K562 (cell line): ENCODE measurements at regions not wholly inside any gene's neighbourhood (a gene's known extent, or its start where the extent isn't known, plus 50 kb on each side); places are given as distances from the start of the nearest gene placed in this dataset.

Experiments
- ATAC-seq: fragments of 200-7000 bp; cut with Tn5 transposase; 3 replicates; pipeline ENCODE4 v1.9.1; 2020; ENCODE audit warnings: moderate library complexity
- BruUV-seq: library from RNA; stranded (reverse); fragments of 400-500 nt; replicated peaks from 2 replicates; lab custom pipeline; 2021; lab: Mats Ljungman, UMichigan
- CTCF ChIA-PET: fragments of 300-600 bp; formaldehyde crosslinking; extraction: SDS; loops from one replicate; lab custom pipeline; 2021; ENCODE audit warnings: low intra/inter-chr PET ratio; lab: Yijun Ruan, JAX
- POLR2A ChIA-PET: fragments of 300-600, 350-650 bp; sonication (Branson Sonifier 250); formaldehyde crosslinking; extraction: SDS; loops from one replicate; lab custom pipeline; 2021; ENCODE audit warnings: antibody characterized with exemption, inconsistent platforms; lab: Yijun Ruan, JAX
- DNase-seq, 4 experiments: peaks; one replicate each; pipeline versions ENCODE4 v3.0.0 to v3.0.0-alpha.2; 2011 to 2018; ENCODE audit warnings: low spot score in 3 of 4, mixed read lengths in 3 of 4; ENCODE audit errors: extremely low read depth in 1 of 4
- FAIRE-seq: peaks from 2 replicates; lab custom pipeline; 2011; peaks lifted over from hg19 to GRCh38; lab: Jason Lieb, UNC
- H2AFZ ChIP-seq: 2 replicates; pipeline ENCODE4 v1.6.0; 2011; ENCODE audit warnings: low read depth, low read length, control low read depth, inconsistent platforms
- H3K27ac ChIP-seq: fragments of 200-600 bp; 3 replicates; pipeline ENCODE4 v1.8.0; 2011; ENCODE audit warnings: low read depth, mild to moderate bottlenecking, control low read depth, inconsistent platforms, low read length, moderate library complexity, mixed read lengths; ENCODE audit errors: extremely low read depth
- H3K27me3 ChIP-seq, 2 experiments: fragments of 300-600 bp in 1 of 2; 2 replicates in 1 of 2; 3 replicates in 1 of 2; pipeline versions ENCODE4 v1.6.0 to v1.8.0; 2011; ENCODE audit warnings: inconsistent platforms in 2 of 2, low read length in 2 of 2, mild to moderate bottlenecking in 1 of 2, mixed read lengths in 1 of 2, moderate library complexity in 1 of 2; ENCODE audit not compliant: control insufficient read depth in 2 of 2, insufficient read depth in 2 of 2
- H3K36me3 ChIP-seq: fragments of 300-600 bp; 3 replicates; pipeline ENCODE4 v1.8.0; 2011; ENCODE audit warnings: mild to moderate bottlenecking, low read length, inconsistent platforms; ENCODE audit not compliant: control insufficient read depth, insufficient read depth
- H3K4me1 ChIP-seq, 2 experiments: fragments of 200-600 bp in 1 of 2; replicated peaks in 1 of 2; 2 replicates in 1 of 2; 3 replicates in 1 of 2; pipeline versions ENCODE4 v1.5.1 to v1.8.0; 2011; ENCODE audit warnings: inconsistent platforms in 2 of 2, low read length in 2 of 2, mild to moderate bottlenecking in 1 of 2, mixed read lengths in 1 of 2, moderate library complexity in 1 of 2; ENCODE audit not compliant: control insufficient read depth in 2 of 2, insufficient read depth in 2 of 2
- H3K4me2 ChIP-seq: 2 replicates; pipeline ENCODE4 v1.6.1; 2011; ENCODE audit warnings: low read length, control low read depth, inconsistent platforms, mixed read lengths; ENCODE audit not compliant: insufficient read depth
- H3K4me3 ChIP-seq: fragments of 200-600 bp; sonication (generic), shearing (Covaris generic); 2 replicates; pipeline ENCODE4 v1.5.1; 2016; ENCODE audit warnings: control low read depth, inconsistent platforms
- H3K79me2 ChIP-seq: fragments of 200-600 bp; 3 replicates; pipeline ENCODE4 v1.8.0; 2011; ENCODE audit warnings: low read length, inconsistent platforms; ENCODE audit not compliant: control insufficient read depth, insufficient read depth
- H3K9ac ChIP-seq, 2 experiments: 2 replicates each; pipeline versions ENCODE4 v1.6.0 to v1.6.1; 2011; ENCODE audit warnings: low read depth in 2 of 2, low read length in 2 of 2, control low read depth in 1 of 2, inconsistent platforms in 1 of 2, mild to moderate bottlenecking in 1 of 2, mixed read lengths in 1 of 2; ENCODE audit not compliant: insufficient read depth in 1 of 2
- H3K9me1 ChIP-seq: one replicate; pipeline ENCODE4 v1.6.0; 2011; ENCODE audit warnings: inconsistent platforms, mild to moderate bottlenecking, low read length, moderate library complexity; ENCODE audit not compliant: control insufficient read depth, insufficient read depth
- H3K9me3 ChIP-seq: replicated peaks from 2 replicates; pipeline ENCODE4 v1.5.1; 2011; ENCODE audit warnings: low read depth, low read length, inconsistent platforms; ENCODE audit not compliant: control insufficient read depth, insufficient read depth
- H4K20me1 ChIP-seq: replicated peaks from 2 replicates; pipeline ENCODE4 v1.6.1; 2011; ENCODE audit warnings: low read length, inconsistent platforms, mixed read lengths; ENCODE audit not compliant: control insufficient read depth, insufficient read depth
- E2F4 ChIP-seq: sonication (generic); formaldehyde crosslinking; IDR thresholded peaks from 2 replicates; pipeline ENCODE4 v1.8.0; 2022; ENCODE audit warnings: mild to moderate bottlenecking, low read depth, missing genetic modification reagents
- FIP1L1 ChIP-seq: fragments of 200-400 bp; formaldehyde crosslinking; IDR thresholded peaks from 2 replicates; pipeline ENCODE4 v1.6.1; 2018; ENCODE audit warnings: mild to moderate bottlenecking, low read depth, low read length; ENCODE audit not compliant: poor library complexity, severe bottlenecking
- HNRNPUL1 ChIP-seq: fragments of 200-400 bp; formaldehyde crosslinking; IDR thresholded peaks from 2 replicates; pipeline ENCODE4 v1.6.1; 2017; ENCODE audit warnings: low read length
- NFIX ChIP-seq: fragments of 250-450 bp; sonication (Bioruptor Pico); IDR thresholded peaks from 2 replicates; pipeline ENCODE4 v1.4.0; 2020; ENCODE audit warnings: low read depth, mild to moderate bottlenecking, moderate library complexity
- POLR2AphosphoS2 ChIP-seq: IDR thresholded peaks from 2 replicates; pipeline ENCODE4 v1.6.1; 2012; ENCODE audit warnings: low read length, improper control_type of control experiment
- RNF2 ChIP-seq: sonication (generic); IDR thresholded peaks from 2 replicates; pipeline ENCODE4 v1.6.1; 2016
- ZBTB43 ChIP-seq: sonication (generic); formaldehyde crosslinking; IDR thresholded peaks from 2 replicates; pipeline ENCODE4 v1.8.0; 2023; ENCODE audit warnings: mild to moderate bottlenecking, missing genetic modification reagents
- ZFP1 ChIP-seq: fragments of 450-650 bp; formaldehyde crosslinking; IDR thresholded peaks from 2 replicates; pipeline ENCODE4 v1.4.0; 2020; ENCODE audit warnings: mild to moderate bottlenecking, mixed read lengths
- ZNF133 ChIP-seq: fragments of 250-450 bp; sonication (Bioruptor Pico); IDR thresholded peaks from 2 replicates; pipeline ENCODE4 v1.4.0; 2020; ENCODE audit warnings: mild to moderate bottlenecking
- ZNF175 ChIP-seq: fragments of 200-800 bp; sonication (Bioruptor generic); IDR thresholded peaks from 2 replicates; pipeline ENCODE4 v1.6.1; 2016; ENCODE audit warnings: low read depth, mild to moderate bottlenecking, missing genetic modification characterization, missing compliant biosample characterization
- WGBS: fragments of 100-300 bp; shearing (Covaris generic); methylation state at CpG from one replicate; pipeline ENCODE4 v1.1.6; 2016; ENCODE audit warnings: low coverage, mixed read lengths; ENCODE audit not compliant: insufficient coverage; ENCODE audit errors: missing lambda C conversion rate; 5-methylcytosine and 5-hydroxymethylcytosine counted together
- in situ Hi-C: fragments of 300-500 bp; cut with MboI; formaldehyde crosslinking; loops from 4 replicates; pipeline ENCODE4 v1.15.0; 2018; ENCODE audit warnings: inconsistent platforms, mixed read lengths
- intact Hi-C: fragments of 100-400 bp; cut with micrococcal nuclease; formaldehyde crosslinking; loops from 2 replicates; pipeline ENCODE4 v1.14.2; 2022

- Histone ChIP-seq H3K4me1 (no peaks in the 10 kb centered on the region), H3K9me3 (no peaks in the 10 kb centered on the region), H3K79me2 (no peaks in the 10 kb centered on the region), H3K9me1 (no peaks in the 10 kb centered on the region), H3K27ac (no peak overlapping the region), H3K36me3 (no peaks in the 10 kb centered on the region), H4K20me1 (no peaks in the 10 kb centered on the region), H3K9ac (no peak overlapping the region), H3K4me2 (no peak overlapping the region), H3K4me3 (no peak overlapping the region), H3K27me3 (peaks cover 0 to 33% of the 10 kb centered on the region in 2 experiments; a peak in 2 of 5 replicates), H2AFZ (no peak overlapping the region)
- intact Hi-C loops = no loop called here
- DNase-seq (no peak), ATAC-seq (no peak), FAIRE-seq (no peak)
- ChIA-PET POLR2A (no interaction called here), CTCF (no interaction called here)
- in situ Hi-C loops = no loop called here
- TF ChIP-seq FIP1L1 = no peak
- TF ChIP-seq HNRNPUL1 = no peak
- no peak for TF ChIP-seq ZFP1 (CRISPR knock-in tag)
- TF ChIP-seq POLR2AphosphoS2 = no peak
- no peak for TF ChIP-seq ZNF175 (CRISPR knock-in tag)
- no peak for TF ChIP-seq ZNF133
- no peak for TF ChIP-seq E2F4 (CRISPR knock-in tag)
- no peak for TF ChIP-seq ZBTB43 (CRISPR knock-in tag)
- TF ChIP-seq NFIX (CRISPR knock-in tag) = no peak
- no peak for TF ChIP-seq RNF2
- BruUV-seq = no TSS peak
- under 1% methylated on average over 14 of the region's 16 CpGs for WGBS
Measured at GRCh38 chr22:44396727-44397722, 84.3 kb upstream of the SHISAL1 start.
